ENCODE measurements at regions not wholly inside any gene's neighbourhood (a gene's known extent, or its start where the extent isn't known, plus 50 kb on each side); places are given as distances from the start of the nearest gene placed in this dataset.
"Not testable (repeated sequence)": the region's sequence is repeated elsewhere in the genome, so short reads cannot be mapped to it uniquely, and the experiment has no call there.

DNA sequence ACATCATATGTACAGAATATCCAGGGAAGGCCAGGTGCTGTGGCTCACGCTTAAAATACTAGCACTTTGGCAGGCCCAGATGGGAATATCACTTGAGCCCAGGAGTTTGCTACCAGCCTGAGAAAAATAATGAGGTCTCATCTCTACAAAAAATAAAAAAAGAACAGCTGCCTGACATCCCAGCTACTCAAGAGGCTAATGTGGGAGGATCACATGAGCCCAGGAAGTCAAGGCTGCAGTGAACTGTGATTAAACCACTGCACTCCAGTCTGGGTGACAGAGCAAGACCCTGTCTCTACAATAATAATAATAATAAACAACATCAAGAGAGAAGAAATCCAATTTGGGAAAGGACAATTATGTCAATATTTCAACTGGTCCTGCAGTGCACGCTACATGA, 1433.9 kb downstream of the CDY2B start:
- no peak overlapping the region for H3K4me3 Mint-ChIP-seq
- no peaks in the 10 kb centered on the region for H3K4me1 ChIP-seq (ENCODE audit: insufficient read depth, low read length)
- H3K4me3 ChIP-seq (ENCODE audit: low read length), result no peak overlapping the region
- ATAC-seq (ENCODE audit: poor library complexity) (no peak), DNase-seq (no peak)
- H3K36me3 Mint-ChIP-seq (ENCODE audit: low read depth), result no peaks in the 10 kb centered on the region
- CTCF ChIA-PET, result no interaction called here
- no peak overlapping the region for H3K27ac ChIP-seq (ENCODE audit: low read depth in 1 of 2, low read length in 2 of 2)
- no peaks in the 10 kb centered on the region for H3K27me3 ChIP-seq (ENCODE audit: control insufficient read depth in 1 of 2, insufficient read depth in 2 of 2, low read length in 2 of 2)
- TF ChIP-seq CTCF (IDR thresholded peaks at IDR 0.05), result no peak
- no peaks in the 10 kb centered on the region for H3K36me3 ChIP-seq (ENCODE audit: insufficient read depth, low read length)
- POLR2A ChIA-PET, result no interaction called here
- H3K27me3 Mint-ChIP-seq, result no peaks in the 10 kb centered on the region
- no peak overlapping the region for H3K27ac Mint-ChIP-seq
- no peaks in the 10 kb centered on the region for H3K4me1 Mint-ChIP-seq (ENCODE audit: low read depth)
- intact Hi-C loops (cut with DNase I, micrococcal nuclease), result no loop called here
- H3K9me3 Mint-ChIP-seq, result no peaks in the 10 kb centered on the region
- H3K9me3 ChIP-seq (ENCODE audit: control insufficient read depth in 1 of 2, insufficient read depth in 1 of 2, low read length in 2 of 2), result no peaks in the 10 kb centered on the region

DNA sequence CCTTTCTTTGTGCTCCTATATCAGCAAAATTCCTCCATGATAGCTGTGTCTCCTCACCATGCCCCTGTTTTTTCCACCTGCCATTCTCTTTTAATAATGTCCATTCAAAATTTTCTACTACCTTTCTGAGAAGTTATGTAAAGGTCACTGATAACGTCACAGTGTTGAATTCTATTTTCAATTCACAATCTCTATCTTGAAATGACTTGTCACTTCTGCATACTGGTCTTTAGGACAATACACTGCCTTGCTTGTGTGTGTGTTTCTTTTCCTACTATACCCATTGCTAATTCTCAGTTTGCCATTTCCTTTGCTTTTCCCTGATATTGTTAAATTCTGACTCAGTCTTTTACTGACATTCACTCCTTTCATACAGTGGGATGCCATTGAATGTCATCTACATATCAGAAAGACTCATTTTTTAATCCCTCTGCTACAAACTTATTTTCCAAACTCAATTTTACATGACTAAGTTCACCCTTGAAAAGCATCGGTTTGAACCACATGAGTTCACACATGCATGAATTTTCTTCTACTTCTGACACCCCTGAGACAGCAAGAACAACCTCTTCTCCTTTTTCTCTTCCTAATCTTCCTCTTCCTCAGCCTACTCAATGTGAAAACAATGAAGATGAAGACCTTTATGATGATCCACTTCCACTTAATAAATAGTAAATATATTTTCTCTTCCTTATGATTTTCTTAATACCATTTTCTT, 1470.7 kb downstream of the CDY2B start:
- H3K36me3 ChIP-seq (ENCODE audit: insufficient read depth, low read length); intact Hi-C loops (cut with DNase I, micrococcal nuclease); H3K9me3 Mint-ChIP-seq; POLR2A ChIA-PET; H3K4me1 Mint-ChIP-seq (ENCODE audit: low read depth); H3K27me3 ChIP-seq (ENCODE audit: control insufficient read depth in 1 of 2, insufficient read depth in 2 of 2, low read length in 2 of 2); H3K4me3 Mint-ChIP-seq; DNase-seq; H3K4me1 ChIP-seq (ENCODE audit: insufficient read depth, low read length); H3K27ac Mint-ChIP-seq; H3K9me3 ChIP-seq (ENCODE audit: control insufficient read depth in 1 of 2, insufficient read depth in 1 of 2, low read length in 2 of 2); H3K27ac ChIP-seq (ENCODE audit: low read depth in 1 of 2, low read length in 2 of 2); CTCF ChIA-PET; H3K27me3 Mint-ChIP-seq; H3K4me3 ChIP-seq (ENCODE audit: low read length); H3K36me3 Mint-ChIP-seq (ENCODE audit: low read depth); ATAC-seq (ENCODE audit: poor library complexity): not testable (repeated sequence)

DNA sequence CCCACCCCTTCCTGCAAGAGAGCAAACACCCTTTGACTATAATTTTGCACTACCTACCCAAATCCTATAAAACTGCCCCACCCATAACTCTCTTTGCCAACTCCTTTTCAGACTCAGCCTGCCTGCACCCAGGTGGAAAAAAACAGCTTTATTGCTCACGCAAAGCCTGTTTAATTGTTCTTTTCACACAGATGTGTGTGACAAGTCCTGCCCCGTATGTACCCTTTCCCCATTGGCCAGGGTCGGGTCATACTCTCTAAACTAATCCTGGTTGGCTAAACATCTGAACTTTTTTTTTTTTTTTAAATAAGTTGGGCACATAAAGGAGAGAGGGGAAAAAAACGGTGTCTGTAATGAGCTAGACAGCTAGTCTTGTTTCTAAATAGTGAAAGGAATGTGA, 1500.6 kb downstream of the CDY2B start:
- H3K27ac ChIP-seq (ENCODE audit: low read depth in 1 of 2, low read length in 2 of 2); H3K36me3 Mint-ChIP-seq (ENCODE audit: low read depth); POLR2A ChIA-PET; H3K27ac Mint-ChIP-seq; H3K27me3 ChIP-seq (ENCODE audit: control insufficient read depth in 1 of 2, insufficient read depth in 2 of 2, low read length in 2 of 2); DNase-seq; H3K4me3 Mint-ChIP-seq; ATAC-seq (ENCODE audit: poor library complexity); H3K9me3 ChIP-seq (ENCODE audit: control insufficient read depth in 1 of 2, insufficient read depth in 1 of 2, low read length in 2 of 2); CTCF ChIA-PET; H3K4me1 Mint-ChIP-seq (ENCODE audit: low read depth); H3K36me3 ChIP-seq (ENCODE audit: insufficient read depth, low read length); H3K4me1 ChIP-seq (ENCODE audit: insufficient read depth, low read length); H3K9me3 Mint-ChIP-seq; H3K27me3 Mint-ChIP-seq; intact Hi-C loops (cut with DNase I, micrococcal nuclease); H3K4me3 ChIP-seq (ENCODE audit: low read length): not testable (repeated sequence)

GRCh38 chrY:16341592-16341991, 1538.4 kb downstream of the CDY2B start:
- H3K36me3 Mint-ChIP-seq (ENCODE audit: low read depth); H3K27me3 Mint-ChIP-seq; H3K27ac Mint-ChIP-seq; H3K4me3 Mint-ChIP-seq; intact Hi-C loops (cut with DNase I, micrococcal nuclease); H3K27me3 ChIP-seq (ENCODE audit: control insufficient read depth in 1 of 2, insufficient read depth in 2 of 2, low read length in 2 of 2); H3K36me3 ChIP-seq (ENCODE audit: insufficient read depth, low read length); H3K9me3 ChIP-seq (ENCODE audit: control insufficient read depth in 1 of 2, insufficient read depth in 1 of 2, low read length in 2 of 2); POLR2A ChIA-PET; H3K4me1 ChIP-seq (ENCODE audit: insufficient read depth, low read length); DNase-seq; CTCF ChIA-PET; H3K9me3 Mint-ChIP-seq; ATAC-seq (ENCODE audit: poor library complexity); H3K4me1 Mint-ChIP-seq (ENCODE audit: low read depth); H3K4me3 ChIP-seq (ENCODE audit: low read length); H3K27ac ChIP-seq (ENCODE audit: low read depth in 1 of 2, low read length in 2 of 2): not testable (repeated sequence)

DNA sequence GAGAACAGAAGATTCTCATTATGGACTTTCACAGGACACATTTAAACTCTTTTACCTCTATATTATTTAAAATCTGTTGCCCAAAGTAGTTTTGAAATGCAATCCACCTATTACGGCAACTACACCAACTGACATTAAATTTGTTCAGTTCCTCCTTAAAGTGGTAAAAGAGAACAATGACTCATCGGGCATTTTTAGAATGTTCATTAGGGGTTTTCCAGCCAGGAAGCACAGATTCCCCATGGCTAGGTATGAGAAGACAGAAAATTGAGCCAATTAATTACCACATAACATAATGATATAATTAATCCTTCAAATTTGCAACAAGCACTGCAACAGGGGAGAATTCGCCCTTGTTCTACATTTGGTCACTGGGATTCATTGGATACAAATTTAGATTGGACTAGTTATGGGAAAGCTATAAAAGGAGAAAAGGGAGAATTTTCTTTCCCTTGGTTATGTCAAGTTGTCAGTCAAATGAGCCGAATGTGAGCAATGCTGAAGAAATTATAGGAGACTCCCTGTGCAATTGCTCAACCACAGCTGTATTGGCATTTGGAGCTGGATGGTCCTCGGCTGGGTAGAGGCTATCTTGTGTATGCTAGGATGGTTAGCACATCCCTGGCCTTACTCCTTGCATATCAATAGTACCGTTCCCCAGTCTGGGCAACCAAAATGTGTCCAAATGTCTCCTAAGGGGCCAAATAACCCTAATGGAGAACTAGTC, 1549.8 kb downstream of the CDY2B start:
- H3K4me3 Mint-ChIP-seq; H3K36me3 Mint-ChIP-seq (ENCODE audit: low read depth); H3K27ac Mint-ChIP-seq; H3K4me3 ChIP-seq (ENCODE audit: low read length); H3K4me1 ChIP-seq (ENCODE audit: insufficient read depth, low read length); H3K27ac ChIP-seq (ENCODE audit: low read depth in 1 of 2, low read length in 2 of 2); H3K4me1 Mint-ChIP-seq (ENCODE audit: low read depth); H3K27me3 Mint-ChIP-seq; POLR2A ChIA-PET; CTCF ChIA-PET; intact Hi-C loops (cut with DNase I, micrococcal nuclease); ATAC-seq (ENCODE audit: poor library complexity); H3K9me3 Mint-ChIP-seq; H3K9me3 ChIP-seq (ENCODE audit: control insufficient read depth in 1 of 2, insufficient read depth in 1 of 2, low read length in 2 of 2); H3K36me3 ChIP-seq (ENCODE audit: insufficient read depth, low read length); DNase-seq; H3K27me3 ChIP-seq (ENCODE audit: control insufficient read depth in 1 of 2, insufficient read depth in 2 of 2, low read length in 2 of 2): not testable (repeated sequence)

DNA sequence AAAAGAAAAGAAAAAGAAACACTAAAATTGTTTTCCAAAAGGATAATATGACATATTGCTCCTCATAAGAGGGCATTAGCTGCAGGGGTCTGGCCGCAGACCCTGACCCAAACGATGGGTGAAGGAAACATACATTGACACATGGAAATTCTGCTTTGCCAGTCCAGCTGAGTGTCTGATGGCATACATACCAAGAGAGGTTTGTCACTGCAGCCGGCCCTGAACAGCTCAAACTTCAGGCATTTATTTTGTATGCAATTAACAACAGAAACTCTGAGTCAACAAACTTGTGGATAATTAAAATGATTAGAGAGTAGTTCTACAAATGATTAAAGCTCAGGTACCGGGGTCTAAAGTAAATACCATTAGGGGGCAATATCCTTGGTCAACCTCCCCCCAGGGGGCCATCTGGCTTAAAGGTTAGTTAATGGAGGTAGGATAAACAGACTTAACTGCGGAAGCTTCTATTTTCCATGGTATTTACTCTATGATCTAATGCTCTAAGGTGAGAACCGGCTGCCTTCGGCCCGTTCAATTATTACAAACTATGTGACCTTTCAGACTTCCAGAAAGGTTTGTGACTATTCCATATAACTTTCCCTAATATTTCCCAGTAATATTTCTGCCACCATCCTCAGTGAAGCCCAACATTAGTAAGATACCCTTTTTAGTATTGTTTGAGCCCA, 1550.7 kb downstream of the CDY2B start:
- H3K36me3 Mint-ChIP-seq (ENCODE audit: low read depth); intact Hi-C loops (cut with DNase I, micrococcal nuclease); H3K4me3 ChIP-seq (ENCODE audit: low read length); H3K27ac Mint-ChIP-seq; H3K27me3 Mint-ChIP-seq; ATAC-seq (ENCODE audit: poor library complexity); POLR2A ChIA-PET; H3K4me3 Mint-ChIP-seq; H3K9me3 Mint-ChIP-seq; H3K27me3 ChIP-seq (ENCODE audit: control insufficient read depth in 1 of 2, insufficient read depth in 2 of 2, low read length in 2 of 2); H3K36me3 ChIP-seq (ENCODE audit: insufficient read depth, low read length); H3K4me1 Mint-ChIP-seq (ENCODE audit: low read depth); H3K9me3 ChIP-seq (ENCODE audit: control insufficient read depth in 1 of 2, insufficient read depth in 1 of 2, low read length in 2 of 2); CTCF ChIA-PET; DNase-seq; H3K27ac ChIP-seq (ENCODE audit: low read depth in 1 of 2, low read length in 2 of 2); H3K4me1 ChIP-seq (ENCODE audit: insufficient read depth, low read length): not testable (repeated sequence)

Measured in CD4-positive, alpha-beta T cell (primary cell).